ENCODE measurements at regions not wholly inside any gene's neighbourhood (a gene's known extent, or its start where the extent isn't known, plus 50 kb on each side); places are given as distances from the start of the nearest gene placed in this dataset.

- Mint-ChIP-seq H3K4me1 (peaks cover 27% of the 10 kb centered on the region), H3K4me3 (no peak overlapping the region), H3K27me3 (no peaks in the 10 kb centered on the region), H3K9me3 (no peaks in the 10 kb centered on the region), H3K36me3 (ENCODE audit: low read depth) (no peaks in the 10 kb centered on the region), H3K27ac (peak overlapping the region; percentile 88)
- ATAC-seq (replicated peaks): no peak
Observed at GRCh38 chr10:110399106-110399964, 94.6 kb upstream of the SMNDC1 start.

- ATAC-seq (replicated peaks): no peak
- no peaks in the 10 kb centered on the region for H3K36me3 Mint-ChIP-seq (ENCODE audit: low read depth)
- no peaks in the 10 kb centered on the region for H3K27me3 Mint-ChIP-seq
- H3K4me3 Mint-ChIP-seq: no peak overlapping the region
- no peaks in the 10 kb centered on the region for H3K9me3 Mint-ChIP-seq
- H3K4me1 Mint-ChIP-seq: peaks cover 23% of the 10 kb centered on the region
- no peak overlapping the region for H3K27ac Mint-ChIP-seq
Observed at GRCh38 chr10:110399965-110400933, 95.5 kb upstream of the SMNDC1 start.

- Mint-ChIP-seq H3K27me3 (no peaks in the 10 kb centered on the region), H3K4me3 (no peak overlapping the region), H3K27ac (no peak overlapping the region), H3K36me3 (ENCODE audit: low read depth) (no peaks in the 10 kb centered on the region), H3K4me1 (peaks cover 11% of the 10 kb centered on the region), H3K9me3 (no peaks in the 10 kb centered on the region)
- ATAC-seq (replicated peaks): no peak
Observed at GRCh38 chr10:110401401-110402076, 96.2 kb upstream of the DUSP5 start.

- ATAC-seq (replicated peaks): no peak
- H3K9me3 Mint-ChIP-seq: no peaks in the 10 kb centered on the region
- peak overlapping the region; percentile 41 for H3K27ac Mint-ChIP-seq
- H3K36me3 Mint-ChIP-seq (ENCODE audit: low read depth): no peaks in the 10 kb centered on the region
- H3K4me3 Mint-ChIP-seq: no peak overlapping the region
- H3K4me1 Mint-ChIP-seq: peaks cover 11% of the 10 kb centered on the region
- no peaks in the 10 kb centered on the region for H3K27me3 Mint-ChIP-seq
Observed at GRCh38 chr10:110402077-110402416, 95.7 kb upstream of the DUSP5 start.

GRCh38 chr10:110403593-110403992, 94.1 kb upstream of the DUSP5 start:
- H3K27ac Mint-ChIP-seq: no peak overlapping the region
- H3K4me1 Mint-ChIP-seq: peaks cover 10% of the 10 kb centered on the region
- no peaks in the 10 kb centered on the region for H3K36me3 Mint-ChIP-seq (ENCODE audit: low read depth)
- no peaks in the 10 kb centered on the region for H3K9me3 Mint-ChIP-seq
- no peak overlapping the region for H3K4me3 Mint-ChIP-seq
- no peak for ATAC-seq (replicated peaks)
- no peaks in the 10 kb centered on the region for H3K27me3 Mint-ChIP-seq

GRCh38 chr10:110404413-110404812, 93.3 kb upstream of the DUSP5 start:
- no peaks in the 10 kb centered on the region for H3K27me3 Mint-ChIP-seq
- no peak for ATAC-seq (replicated peaks)
- H3K9me3 Mint-ChIP-seq: no peaks in the 10 kb centered on the region
- no peaks in the 10 kb centered on the region for H3K36me3 Mint-ChIP-seq (ENCODE audit: low read depth)
- H3K4me3 Mint-ChIP-seq: no peak overlapping the region
- H3K27ac Mint-ChIP-seq: no peak overlapping the region
- H3K4me1 Mint-ChIP-seq: peaks cover 4% of the 10 kb centered on the region

- Mint-ChIP-seq H3K27ac (no peak overlapping the region), H3K4me3 (no peak overlapping the region), H3K9me3 (no peaks in the 10 kb centered on the region), H3K36me3 (ENCODE audit: low read depth) (no peaks in the 10 kb centered on the region), H3K4me1 (peaks cover 7% of the 10 kb centered on the region), H3K27me3 (no peaks in the 10 kb centered on the region)
- no peak for ATAC-seq (replicated peaks)
Observed at GRCh38 chr10:110404825-110405224, 92.9 kb upstream of the DUSP5 start.

GRCh38 chr10:110405380-110405779, 92.3 kb upstream of the DUSP5 start:
- Mint-ChIP-seq H3K4me3 (no peak overlapping the region), H3K4me1 (peaks cover 9% of the 10 kb centered on the region), H3K27ac (no peak overlapping the region), H3K9me3 (no peaks in the 10 kb centered on the region), H3K36me3 (ENCODE audit: low read depth) (no peaks in the 10 kb centered on the region), H3K27me3 (no peaks in the 10 kb centered on the region)
- ATAC-seq (replicated peaks): no peak

GRCh38 chr10:110407301-110408170, 90.2 kb upstream of the DUSP5 start:
- H3K9me3 Mint-ChIP-seq: no peaks in the 10 kb centered on the region
- ATAC-seq (replicated peaks): no peak
- no peaks in the 10 kb centered on the region for H3K36me3 Mint-ChIP-seq (ENCODE audit: low read depth)
- H3K27ac Mint-ChIP-seq: peak overlapping the region; percentile 50
- H3K4me3 Mint-ChIP-seq: no peak overlapping the region
- no peaks in the 10 kb centered on the region for H3K27me3 Mint-ChIP-seq
- H3K4me1 Mint-ChIP-seq: peaks cover 14% of the 10 kb centered on the region

- ATAC-seq (replicated peaks): peak; percentile 30
- H3K36me3 Mint-ChIP-seq (ENCODE audit: low read depth): no peaks in the 10 kb centered on the region
- peaks cover 22% of the 10 kb centered on the region for H3K4me1 Mint-ChIP-seq
- peak overlapping the region; percentile 50 for H3K27ac Mint-ChIP-seq
- H3K9me3 Mint-ChIP-seq: no peaks in the 10 kb centered on the region
- H3K27me3 Mint-ChIP-seq: no peaks in the 10 kb centered on the region
- no peak overlapping the region for H3K4me3 Mint-ChIP-seq
Observed at GRCh38 chr10:110408203-110408871, 89.4 kb upstream of the DUSP5 start.

- no peak for ATAC-seq (replicated peaks)
- Mint-ChIP-seq H3K9me3 (no peaks in the 10 kb centered on the region), H3K36me3 (ENCODE audit: low read depth) (no peaks in the 10 kb centered on the region), H3K27ac (peak overlapping the region; percentile 22), H3K4me3 (no peak overlapping the region), H3K27me3 (no peaks in the 10 kb centered on the region), H3K4me1 (peaks cover 28% of the 10 kb centered on the region)
Observed at GRCh38 chr10:110408943-110409342, 88.8 kb upstream of the DUSP5 start.

- no peak overlapping the region for H3K27ac Mint-ChIP-seq
- H3K27me3 Mint-ChIP-seq: no peaks in the 10 kb centered on the region
- no peak for ATAC-seq (replicated peaks)
- no peak overlapping the region for H3K4me3 Mint-ChIP-seq
- no peaks in the 10 kb centered on the region for H3K9me3 Mint-ChIP-seq
- H3K4me1 Mint-ChIP-seq: peaks cover 34% of the 10 kb centered on the region
- H3K36me3 Mint-ChIP-seq (ENCODE audit: low read depth): peaks cover 5% of the 10 kb centered on the region
Observed at GRCh38 chr10:110409488-110409887, 88.2 kb upstream of the DUSP5 start.

GRCh38 chr10:110409926-110410325, 87.8 kb upstream of the DUSP5 start:
- no peak for ATAC-seq (replicated peaks)
- Mint-ChIP-seq H3K36me3 (ENCODE audit: low read depth) (peaks cover 7% of the 10 kb centered on the region), H3K4me1 (peaks cover 38% of the 10 kb centered on the region), H3K9me3 (no peaks in the 10 kb centered on the region), H3K4me3 (no peak overlapping the region), H3K27ac (no peak overlapping the region), H3K27me3 (no peaks in the 10 kb centered on the region)

Data from activated T-helper 17 cell treated with anti-CD3 and anti-CD28 coated beads, Interleukin-2, amount 50 U/mL, for 72 hours (primary cell).